Adrenal gland (tissue), 5 donors: ENCODE measurements at regions not wholly inside any gene's neighbourhood (a gene's known extent, or its start where the extent isn't known, plus 50 kb on each side); places are given as distances from the start of the nearest gene placed in this dataset.

Experiments used
- CTCF ChIP-seq, 6 experiments: fragments of 450-650 bp in 4 of 6; fragments of 200-600 bp in 2 of 6; sonication (generic) in 1 of 6; IDR thresholded peaks; 1 replicate in 5 of 6; 2 replicates in 1 of 6; pipeline versions ENCODE4 v1.5.1 to v1.8.0; 2016 to 2021; ENCODE audit warnings: antibody characterized with exemption in 6 of 6, mild to moderate bottlenecking in 2 of 6, moderate library complexity in 1 of 6
- POLR2A ChIP-seq, 2 donors: fragments of 450-650 bp; IDR thresholded peaks; one replicate each; pipeline ENCODE4 v1.6.1; 2017; ENCODE audit warnings: antibody characterized with exemption in 2 of 2, mild to moderate bottlenecking in 2 of 2, moderate library complexity in 1 of 2
- donor health status: DM: no; HTN: no; CAD: no.

- TF ChIP-seq CTCF (IDR thresholded peaks at IDR 0.05) (no peak), POLR2A (IDR thresholded peaks at IDR 0.05) (no peak)
These were observed 82.6 kb upstream of the FST start for GRCh38 chr5:53397845-53398244.
